Activated CD8-positive, alpha-beta T cell treated with anti-CD3 and anti-CD28 coated beads for 36 hours (primary cell): ENCODE measurements at regions not wholly inside any gene's neighbourhood (a gene's known extent, or its start where the extent isn't known, plus 50 kb on each side); places are given as distances from the start of the nearest gene placed in this dataset.

Source experiments
- ATAC-seq: fragments of 200-7000 bp; cut with Tn5 transposase; one replicate; pipeline ENCODE4 v1.10.0; 2021; ENCODE audit warnings: mild to moderate bottlenecking, moderate library complexity
- CTCF ChIA-PET: fragments of 350-600 bp; sonication (Branson Sonifier 250); formaldehyde crosslinking; loops from one replicate; lab custom pipeline; 2021; ENCODE audit warnings: antibody characterized with exemption; lab: Charles Lee
- POLR2A ChIA-PET: fragments of 350-600 bp; sonication (Branson Sonifier 250); formaldehyde crosslinking; loops from one replicate; lab custom pipeline; 2021; ENCODE audit warnings: antibody characterized with exemption; lab: Charles Lee
- DNase-seq: peaks from one replicate; pipeline ENCODE4 v3.0.0-alpha.2; 2020
- H3K27ac Mint-ChIP-seq: one replicate; pipeline ENCODE4 v1.8.0; 2021; ENCODE audit warnings: mild to moderate bottlenecking, mixed read lengths
- H3K27me3 Mint-ChIP-seq: one replicate; pipeline ENCODE4 v1.8.0; 2021; ENCODE audit warnings: mixed read lengths
- H3K36me3 Mint-ChIP-seq: one replicate; pipeline ENCODE4 v1.8.0; 2021; ENCODE audit warnings: low read depth, mixed read lengths
- H3K4me1 Mint-ChIP-seq: one replicate; pipeline ENCODE4 v1.8.0; 2021; ENCODE audit warnings: low read depth, mixed read lengths
- H3K4me3 Mint-ChIP-seq: one replicate; pipeline ENCODE4 v1.8.0; 2021; ENCODE audit warnings: mild to moderate bottlenecking, moderate library complexity, mixed read lengths
- H3K9me3 Mint-ChIP-seq: one replicate; pipeline ENCODE4 v1.8.0; 2021; ENCODE audit warnings: mixed read lengths
- CTCF ChIP-seq: fragments of 200-600 bp; IDR thresholded peaks from one replicate; pipeline ENCODE4 v1.8.0; 2022; ENCODE audit warnings: antibody characterized with exemption, mild to moderate bottlenecking
- intact Hi-C: fragments of 100-400 bp; cut with micrococcal nuclease; formaldehyde crosslinking; loops from one replicate; pipeline ENCODE4 v1.10.0; 2022

- Mint-ChIP-seq H3K4me3 (no peak overlapping the region), H3K4me1 (no peaks in the 10 kb centered on the region), H3K27ac (no peak overlapping the region), H3K9me3 (peaks cover 8% of the 10 kb centered on the region), H3K36me3 (no peaks in the 10 kb centered on the region), H3K27me3 (no peaks in the 10 kb centered on the region)
- POLR2A ChIA-PET, result no interaction called here
- DNase-seq, result no peak
- no peak for TF ChIP-seq CTCF
- intact Hi-C loops, result no loop called here
- ATAC-seq, result no peak
- CTCF ChIA-PET, result no interaction called here
Measured at GRCh38 chr10:83522881-83523386, 616.4 kb upstream of the GHITM start.

- Mint-ChIP-seq H3K4me3 (no peak overlapping the region), H3K27me3 (no peaks in the 10 kb centered on the region), H3K9me3 (peaks cover 16% of the 10 kb centered on the region), H3K27ac (no peak overlapping the region), H3K4me1 (no peaks in the 10 kb centered on the region), H3K36me3 (no peaks in the 10 kb centered on the region)
- TF ChIP-seq CTCF, result no peak
- ATAC-seq (no peak), DNase-seq (no peak)
- ChIA-PET CTCF (no interaction called here), POLR2A (no interaction called here)
- intact Hi-C loops, result no loop called here
Measured at GRCh38 chr10:83527934-83528333, 611.4 kb upstream of the GHITM start.

- Mint-ChIP-seq H3K4me3 (no peak overlapping the region), H3K36me3 (no peaks in the 10 kb centered on the region), H3K9me3 (peaks cover 9% of the 10 kb centered on the region), H3K27me3 (no peaks in the 10 kb centered on the region), H3K4me1 (no peaks in the 10 kb centered on the region), H3K27ac (no peak overlapping the region)
- CTCF ChIA-PET, result no interaction called here
- DNase-seq, result no peak
- TF ChIP-seq CTCF, result no peak
- intact Hi-C loops, result no loop called here
- POLR2A ChIA-PET, result no interaction called here
- ATAC-seq, result no peak
Measured at GRCh38 chr10:83533290-83533689, 606.0 kb upstream of the GHITM start.

GRCh38 chr10:83536426-83536825 is 602.9 kb upstream of the GHITM start:
- DNase-seq (no peak), ATAC-seq (no peak)
- ChIA-PET CTCF (no interaction called here), POLR2A (no interaction called here)
- no peak overlapping the region for H3K27ac Mint-ChIP-seq
- no peaks in the 10 kb centered on the region for H3K27me3 Mint-ChIP-seq
- no peak overlapping the region for H3K4me3 Mint-ChIP-seq
- H3K36me3 Mint-ChIP-seq, result no peaks in the 10 kb centered on the region
- peaks cover 6% of the 10 kb centered on the region for H3K9me3 Mint-ChIP-seq
- intact Hi-C loops, result no loop called here
- TF ChIP-seq CTCF, result no peak
- no peaks in the 10 kb centered on the region for H3K4me1 Mint-ChIP-seq

- DNase-seq (no peak), ATAC-seq (no peak)
- ChIA-PET POLR2A (no interaction called here), CTCF (no interaction called here)
- Mint-ChIP-seq H3K4me3 (no peak overlapping the region), H3K9me3 (peaks cover 6% of the 10 kb centered on the region), H3K4me1 (no peaks in the 10 kb centered on the region), H3K27ac (no peak overlapping the region), H3K27me3 (no peaks in the 10 kb centered on the region), H3K36me3 (no peaks in the 10 kb centered on the region)
- intact Hi-C loops, result no loop called here
- TF ChIP-seq CTCF, result no peak
Measured at GRCh38 chr10:83538047-83538446, 601.3 kb upstream of the GHITM start.
